GM20000 (cell line): ENCODE measurements at regions not wholly inside any gene's neighbourhood (a gene's known extent, or its start where the extent isn't known, plus 50 kb on each side); places are given as distances from the start of the nearest gene placed in this dataset.
"Not testable (repeated sequence)": the region's sequence is repeated elsewhere in the genome, so short reads cannot be mapped to it uniquely, and the experiment has no call there.

ENCODE experiments used
- DNase-seq: peaks from one replicate; pipeline ENCODE4 v3.0.0; 2012; ENCODE audit warnings: low spot score
- CTCF ChIP-seq: IDR thresholded peaks from 2 replicates; pipeline ENCODE4 v1.5.1; 2012; ENCODE audit warnings: mild to moderate bottlenecking, control low read depth; ENCODE audit errors: extremely low read depth, missing control alignments

DNA sequence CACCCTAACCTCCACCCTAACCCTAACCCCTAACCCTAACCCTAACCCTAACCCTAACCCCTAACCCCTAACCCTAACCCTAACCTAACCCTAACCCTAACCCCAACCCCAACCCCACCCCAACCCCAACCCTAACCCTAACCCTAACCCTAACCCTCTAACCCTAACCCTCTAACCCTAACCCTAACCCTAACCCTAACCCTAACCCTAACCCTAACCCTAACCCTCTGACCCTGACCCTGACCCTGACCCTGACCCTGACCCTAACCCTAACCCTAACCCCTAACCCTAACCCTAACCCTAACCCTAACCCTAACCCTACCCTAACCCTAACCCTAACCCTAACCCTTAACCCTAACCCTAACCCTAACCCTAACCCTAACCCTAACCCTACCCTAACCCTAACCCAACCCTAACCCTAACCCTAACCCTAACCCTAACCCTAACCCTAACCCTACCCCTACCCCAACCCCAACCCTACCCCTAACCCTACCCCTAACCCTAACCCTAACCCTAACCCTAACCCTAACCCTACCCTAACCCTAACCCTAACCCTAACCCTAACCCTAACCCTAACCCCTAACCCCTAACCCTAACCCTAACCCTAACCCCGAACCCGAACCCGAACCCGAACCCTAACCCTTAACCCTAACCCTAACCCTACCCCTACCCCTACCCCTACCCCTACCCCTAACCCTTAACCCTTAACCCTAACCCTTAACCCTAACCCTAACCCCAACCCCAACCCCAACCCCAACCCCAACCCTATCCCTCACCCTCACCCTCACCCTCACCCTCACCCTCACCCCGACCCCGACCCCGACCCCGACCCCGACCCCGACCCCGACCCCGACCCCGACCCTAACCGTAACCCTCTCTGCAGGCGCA, 186.2 kb upstream of the CHL1 start:
- not testable (repeated sequence) for DNase-seq

DNA sequence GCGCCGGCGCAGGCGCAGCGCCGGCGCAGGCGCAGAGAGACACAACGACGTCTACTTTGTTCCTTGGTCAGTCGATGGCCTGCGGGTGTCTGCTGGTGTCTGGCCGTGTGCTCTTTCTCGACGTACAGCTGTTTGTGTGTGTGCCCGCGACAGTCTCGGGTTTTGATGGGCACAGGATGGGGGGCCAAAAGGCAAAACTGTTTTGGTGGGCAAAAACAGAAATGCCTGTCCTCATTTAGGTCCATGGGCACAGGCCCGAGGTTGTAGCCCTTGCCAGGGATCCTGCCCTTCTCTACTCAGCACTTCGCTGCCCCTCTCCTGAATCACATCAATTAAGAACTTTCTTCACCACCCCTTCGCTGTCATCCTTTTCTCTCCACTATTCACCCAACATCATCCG, 184.8 kb upstream of the CHL1 start:
- no peak for TF ChIP-seq CTCF
- no peak for DNase-seq

DNA sequence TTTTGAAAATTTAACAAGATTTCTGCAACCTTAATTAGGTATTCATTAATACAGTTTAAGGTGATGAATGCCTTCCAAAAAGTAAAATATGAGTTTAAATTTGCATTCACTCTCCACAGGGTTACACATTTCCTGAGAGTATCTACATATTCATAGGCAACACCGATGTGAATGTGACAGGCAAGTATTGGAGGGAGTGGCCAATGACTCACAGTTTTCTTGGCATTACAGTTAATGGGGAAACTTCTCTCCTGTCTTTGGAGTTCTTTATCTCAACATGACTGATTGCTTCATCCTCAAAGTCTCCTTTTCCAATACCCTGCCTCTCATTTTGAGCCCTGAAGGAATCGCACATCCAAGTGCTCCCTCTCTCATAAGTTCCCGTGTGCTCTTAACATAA, 181.9 kb upstream of the CHL1 start:
- no peak for DNase-seq
- TF ChIP-seq CTCF: no peak

DNA sequence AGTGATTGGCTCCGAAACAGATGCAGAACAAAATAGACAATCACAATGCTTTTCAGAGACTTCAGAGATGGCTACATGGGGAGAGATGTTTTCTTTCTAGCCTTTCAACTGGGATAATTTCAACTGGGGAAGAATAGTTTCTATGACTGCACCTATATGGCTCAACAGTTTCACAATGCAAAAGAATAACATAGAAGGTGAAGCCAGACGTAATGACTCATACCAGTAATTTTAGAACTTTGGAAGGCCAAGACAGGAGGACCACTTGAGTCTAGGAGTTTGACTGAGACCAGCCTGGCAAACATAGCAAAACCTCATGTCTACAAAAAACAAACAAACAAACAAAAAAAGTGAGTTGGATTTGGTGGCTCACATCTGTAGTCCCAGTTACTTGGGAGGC, 180.2 kb upstream of the CHL1 start:
- no peak for DNase-seq
- no peak for TF ChIP-seq CTCF

- no peak for TF ChIP-seq CTCF
- no peak for DNase-seq
Measured at GRCh38 chr3:20421-20820, 176.1 kb upstream of the CHL1 start.

GRCh38 chr3:24006-24405, 172.6 kb upstream of the CHL1 start:
- no peak for DNase-seq
- TF ChIP-seq CTCF: no peak

GRCh38 chr3:25056-25455, 171.5 kb upstream of the CHL1 start:
- DNase-seq: no peak
- no peak for TF ChIP-seq CTCF

- DNase-seq: not testable (repeated sequence)
Measured at GRCh38 chr3:35985-36384, 160.6 kb upstream of the CHL1 start.

GRCh38 chr3:42871-43744, 153.5 kb upstream of the CHL1 start:
- DNase-seq: peak; percentile 9
